SK-N-SH (cell line): ENCODE measurements at regions not wholly inside any gene's neighbourhood (a gene's known extent, or its start where the extent isn't known, plus 50 kb on each side); places are given as distances from the start of the nearest gene placed in this dataset.

Experiments
- CHD2 ChIP-seq: fragments of 150-350 bp; IDR thresholded peaks from 2 replicates; pipeline ENCODE4 v1.6.1; 2018; ENCODE audit warnings: low read length; ENCODE audit not compliant: partially characterized antibody
- ELF1 ChIP-seq: IDR thresholded peaks from 2 replicates; pipeline ENCODE4 v1.4.0; 2012
- EP300 ChIP-seq, 2 experiments: IDR thresholded peaks; 2 replicates each; pipeline versions ENCODE4 v1.4.0 to v1.6.1; 2012; ENCODE audit warnings: borderline replicate concordance in 1 of 2, low read depth in 1 of 2, low read length in 1 of 2
- GABPA ChIP-seq: IDR thresholded peaks from 2 replicates; pipeline ENCODE4 v1.4.0; 2012; ENCODE audit warnings: low read depth, mild to moderate bottlenecking
- MAX ChIP-seq: IDR thresholded peaks from 2 replicates; pipeline ENCODE4 v1.4.0; 2012; ENCODE audit warnings: low read depth
- NRF1 ChIP-seq: IDR thresholded peaks from 2 replicates; pipeline ENCODE4 v1.6.1; 2012; ENCODE audit warnings: low read depth, mild to moderate bottlenecking, low read length
- POLR2AphosphoS5 ChIP-seq: IDR thresholded peaks from 2 replicates; pipeline ENCODE4 v1.6.1; 2012; ENCODE audit warnings: low read depth, low read length
- RFX5 ChIP-seq: IDR thresholded peaks from 2 replicates; pipeline ENCODE4 v1.6.1; 2012; ENCODE audit warnings: mild to moderate bottlenecking, improper control_type of control experiment, low read length
- SIN3A ChIP-seq: IDR thresholded peaks from 2 replicates; pipeline ENCODE4 v1.6.1; 2012; ENCODE audit warnings: low read depth, mild to moderate bottlenecking, low read length, moderate library complexity, borderline replicate concordance
- TAF1 ChIP-seq: IDR thresholded peaks from 2 replicates; pipeline ENCODE4 v1.6.1; 2012; ENCODE audit warnings: low read depth, mild to moderate bottlenecking, low read length, moderate library complexity, borderline replicate concordance
- USF1 ChIP-seq: IDR thresholded peaks from 2 replicates; pipeline ENCODE4 v1.4.0; 2012; ENCODE audit warnings: low read depth, borderline replicate concordance
- TF ChIP-seq, protein P1 (sequence below): fragments of 200-600 bp; sonication (generic); IDR thresholded peaks from 2 replicates; pipeline ENCODE4 v1.6.1; 2017; ENCODE audit warnings: antibody characterized with exemption, mild to moderate bottlenecking, moderate library complexity
- TF ChIP-seq, protein P2 (sequence below): IDR thresholded peaks from 2 replicates; pipeline ENCODE4 v1.6.1; 2012; ENCODE audit warnings: mild to moderate bottlenecking, low read depth, low read length, moderate library complexity
- TF ChIP-seq, protein P3 (sequence below): fragments of 150-350 bp; IDR thresholded peaks from 2 replicates; pipeline ENCODE4 v1.6.1; 2017; ENCODE audit warnings: antibody characterized with exemption, low read length, low read depth, borderline replicate concordance

DNA sequence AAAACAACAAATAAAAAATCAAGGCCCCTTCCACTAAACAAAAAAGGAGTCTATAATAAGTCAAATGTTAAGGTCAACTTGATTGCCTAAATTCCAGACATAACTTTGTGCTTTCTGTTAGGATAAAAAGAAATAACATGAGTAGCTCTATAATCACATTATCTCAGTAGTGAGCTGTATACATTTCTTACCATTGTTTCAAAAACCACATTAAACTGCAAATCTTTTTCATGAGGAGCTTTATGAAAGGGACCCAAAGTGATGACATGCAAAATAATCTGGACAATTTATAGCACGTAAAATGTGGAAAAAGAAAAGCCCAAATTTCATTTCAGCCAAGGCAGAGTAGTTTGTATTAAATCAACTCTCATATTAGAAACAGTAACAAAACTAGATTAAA lies 269.2 kb downstream of the KLF12 start:
- TF ChIP-seq, protein P1, sequence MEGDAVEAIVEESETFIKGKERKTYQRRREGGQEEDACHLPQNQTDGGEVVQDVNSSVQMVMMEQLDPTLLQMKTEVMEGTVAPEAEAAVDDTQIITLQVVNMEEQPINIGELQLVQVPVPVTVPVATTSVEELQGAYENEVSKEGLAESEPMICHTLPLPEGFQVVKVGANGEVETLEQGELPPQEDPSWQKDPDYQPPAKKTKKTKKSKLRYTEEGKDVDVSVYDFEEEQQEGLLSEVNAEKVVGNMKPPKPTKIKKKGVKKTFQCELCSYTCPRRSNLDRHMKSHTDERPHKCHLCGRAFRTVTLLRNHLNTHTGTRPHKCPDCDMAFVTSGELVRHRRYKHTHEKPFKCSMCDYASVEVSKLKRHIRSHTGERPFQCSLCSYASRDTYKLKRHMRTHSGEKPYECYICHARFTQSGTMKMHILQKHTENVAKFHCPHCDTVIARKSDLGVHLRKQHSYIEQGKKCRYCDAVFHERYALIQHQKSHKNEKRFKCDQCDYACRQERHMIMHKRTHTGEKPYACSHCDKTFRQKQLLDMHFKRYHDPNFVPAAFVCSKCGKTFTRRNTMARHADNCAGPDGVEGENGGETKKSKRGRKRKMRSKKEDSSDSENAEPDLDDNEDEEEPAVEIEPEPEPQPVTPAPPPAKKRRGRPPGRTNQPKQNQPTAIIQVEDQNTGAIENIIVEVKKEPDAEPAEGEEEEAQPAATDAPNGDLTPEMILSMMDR, result no peak
- TF ChIP-seq EP300 (IDR thresholded peaks at IDR 0.05; ENCODE audit: borderline replicate concordance in 1 of 2, low read depth in 1 of 2, low read length in 1 of 2) (no peak), TAF1 (no peak), POLR2AphosphoS5 (no peak), RFX5 (no peak), GABPA (no peak), CHD2 (no peak), USF1 (no peak), ELF1 (no peak), NRF1 (no peak), MAX (no peak), SIN3A (no peak)
- TF ChIP-seq, protein P2, sequence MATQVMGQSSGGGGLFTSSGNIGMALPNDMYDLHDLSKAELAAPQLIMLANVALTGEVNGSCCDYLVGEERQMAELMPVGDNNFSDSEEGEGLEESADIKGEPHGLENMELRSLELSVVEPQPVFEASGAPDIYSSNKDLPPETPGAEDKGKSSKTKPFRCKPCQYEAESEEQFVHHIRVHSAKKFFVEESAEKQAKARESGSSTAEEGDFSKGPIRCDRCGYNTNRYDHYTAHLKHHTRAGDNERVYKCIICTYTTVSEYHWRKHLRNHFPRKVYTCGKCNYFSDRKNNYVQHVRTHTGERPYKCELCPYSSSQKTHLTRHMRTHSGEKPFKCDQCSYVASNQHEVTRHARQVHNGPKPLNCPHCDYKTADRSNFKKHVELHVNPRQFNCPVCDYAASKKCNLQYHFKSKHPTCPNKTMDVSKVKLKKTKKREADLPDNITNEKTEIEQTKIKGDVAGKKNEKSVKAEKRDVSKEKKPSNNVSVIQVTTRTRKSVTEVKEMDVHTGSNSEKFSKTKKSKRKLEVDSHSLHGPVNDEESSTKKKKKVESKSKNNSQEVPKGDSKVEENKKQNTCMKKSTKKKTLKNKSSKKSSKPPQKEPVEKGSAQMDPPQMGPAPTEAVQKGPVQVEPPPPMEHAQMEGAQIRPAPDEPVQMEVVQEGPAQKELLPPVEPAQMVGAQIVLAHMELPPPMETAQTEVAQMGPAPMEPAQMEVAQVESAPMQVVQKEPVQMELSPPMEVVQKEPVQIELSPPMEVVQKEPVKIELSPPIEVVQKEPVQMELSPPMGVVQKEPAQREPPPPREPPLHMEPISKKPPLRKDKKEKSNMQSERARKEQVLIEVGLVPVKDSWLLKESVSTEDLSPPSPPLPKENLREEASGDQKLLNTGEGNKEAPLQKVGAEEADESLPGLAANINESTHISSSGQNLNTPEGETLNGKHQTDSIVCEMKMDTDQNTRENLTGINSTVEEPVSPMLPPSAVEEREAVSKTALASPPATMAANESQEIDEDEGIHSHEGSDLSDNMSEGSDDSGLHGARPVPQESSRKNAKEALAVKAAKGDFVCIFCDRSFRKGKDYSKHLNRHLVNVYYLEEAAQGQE, result no peak
- TF ChIP-seq, protein P3, sequence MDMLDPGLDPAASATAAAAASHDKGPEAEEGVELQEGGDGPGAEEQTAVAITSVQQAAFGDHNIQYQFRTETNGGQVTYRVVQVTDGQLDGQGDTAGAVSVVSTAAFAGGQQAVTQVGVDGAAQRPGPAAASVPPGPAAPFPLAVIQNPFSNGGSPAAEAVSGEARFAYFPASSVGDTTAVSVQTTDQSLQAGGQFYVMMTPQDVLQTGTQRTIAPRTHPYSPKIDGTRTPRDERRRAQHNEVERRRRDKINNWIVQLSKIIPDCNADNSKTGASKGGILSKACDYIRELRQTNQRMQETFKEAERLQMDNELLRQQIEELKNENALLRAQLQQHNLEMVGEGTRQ, result no peak
